ENCODE measurements at regions not wholly inside any gene's neighbourhood (a gene's known extent, or its start where the extent isn't known, plus 50 kb on each side); places are given as distances from the start of the nearest gene placed in this dataset.

- TF ChIP-seq CTCF (IDR thresholded peaks at IDR 0.05 in 2 of 3, conservative IDR thresholded peaks at IDR 0.05 in 1 of 3; ENCODE audit: control insufficient read depth in 2 of 3, extremely low read depth in 1 of 3, insufficient read depth in 1 of 3, low read depth in 3 of 3, low read length in 3 of 3) (no peak), ETV6 (conservative IDR thresholded peaks at IDR 0.05 in 1 of 2, IDR thresholded peaks at IDR 0.05 in 1 of 2; ENCODE audit: borderline replicate concordance in 1 of 2, low read depth in 1 of 2) (no peak), GATAD2B (conservative IDR thresholded peaks at IDR 0.05; ENCODE audit: low read depth) (no peak), ZNF384 (IDR thresholded peaks at IDR 0.05; ENCODE audit: borderline replicate concordance, low read depth, low read length) (no peak), PKNOX1 (IDR thresholded peaks at IDR 0.05) (no peak), BACH1 (IDR thresholded peaks at IDR 0.05; ENCODE audit: borderline replicate concordance) (peak; percentile 54; the same call in 1 of the 2 replicates), SP1 (IDR thresholded peaks at IDR 0.05; ENCODE audit: low read depth, low read length) (no peak), CEBPZ (IDR thresholded peaks at IDR 0.05; ENCODE audit: low read depth, low read length) (no peak), NFYA (IDR thresholded peaks at IDR 0.05; ENCODE audit: borderline replicate concordance, low read depth, low read length) (no peak), CEBPB (IDR thresholded peaks at IDR 0.05; ENCODE audit: borderline replicate concordance in 1 of 2, low read depth in 2 of 2, low read length in 2 of 2) (no peak), REST (IDR thresholded peaks at IDR 0.05; ENCODE audit: low read depth, low read length) (no peak), BCL11A (IDR thresholded peaks at IDR 0.05; ENCODE audit: low read depth, low read length) (peak; percentile 78; the same call in 1 of the 2 replicates), IKZF2 (IDR thresholded peaks at IDR 0.05) (peak; percentile 78 to 83), USF2 (IDR thresholded peaks at IDR 0.05; ENCODE audit: borderline replicate concordance, low read depth, low read length) (no peak), PML (IDR thresholded peaks at IDR 0.05; ENCODE audit: low read length) (no peak), POLR2A (IDR thresholded peaks at IDR 0.05; ENCODE audit: low read depth, low read length) (no peak), SRF (IDR thresholded peaks at IDR 0.05; ENCODE audit: low read depth in 2 of 2, low read length in 2 of 2) (no peak), NR2C2 (IDR thresholded peaks at IDR 0.05; ENCODE audit: borderline replicate concordance, control insufficient read depth, insufficient read length, low read depth) (no peak), NFYB (IDR thresholded peaks at IDR 0.05; ENCODE audit: insufficient read depth, low read depth, low read length) (no peak)
Measured at GRCh38 chr11:97079244-97079643, 689.4 kb downstream of the JRKL start (continued).

Measured in GM12878 (cell line).